ENCODE measurements at regions not wholly inside any gene's neighbourhood (a gene's known extent, or its start where the extent isn't known, plus 50 kb on each side); places are given as distances from the start of the nearest gene placed in this dataset.

DNA sequence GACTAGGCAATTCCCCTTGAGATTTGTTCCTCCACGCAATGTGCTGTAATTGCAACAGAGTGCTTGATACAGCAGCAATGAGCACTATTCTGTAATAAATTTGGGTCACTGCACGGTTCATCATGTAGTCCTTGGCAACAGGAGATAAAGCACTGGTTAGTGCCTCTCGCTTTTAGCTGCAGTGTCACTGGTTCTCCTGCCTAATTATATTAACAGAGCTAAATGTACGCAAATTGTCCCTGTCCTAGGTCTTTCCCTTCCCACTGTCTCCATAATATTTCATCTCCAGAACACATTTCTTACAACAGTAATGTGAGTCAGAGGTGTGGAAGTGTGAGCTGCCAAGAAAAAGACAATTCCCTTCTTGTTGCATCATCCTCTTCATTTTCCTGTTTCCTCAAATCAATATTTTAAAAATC is 553.1 kb downstream of the ZNF608 start:
- no peaks in the 10 kb centered on the region for H3K9me3 ChIP-seq
- no peak overlapping the region for H3K4me3 ChIP-seq
- no peaks in the 10 kb centered on the region for H3K4me1 ChIP-seq
- intact Hi-C loops (cut with DNase I; ENCODE audit: low total_unique reads), result no loop called here
- TF ChIP-seq, protein P1, sequence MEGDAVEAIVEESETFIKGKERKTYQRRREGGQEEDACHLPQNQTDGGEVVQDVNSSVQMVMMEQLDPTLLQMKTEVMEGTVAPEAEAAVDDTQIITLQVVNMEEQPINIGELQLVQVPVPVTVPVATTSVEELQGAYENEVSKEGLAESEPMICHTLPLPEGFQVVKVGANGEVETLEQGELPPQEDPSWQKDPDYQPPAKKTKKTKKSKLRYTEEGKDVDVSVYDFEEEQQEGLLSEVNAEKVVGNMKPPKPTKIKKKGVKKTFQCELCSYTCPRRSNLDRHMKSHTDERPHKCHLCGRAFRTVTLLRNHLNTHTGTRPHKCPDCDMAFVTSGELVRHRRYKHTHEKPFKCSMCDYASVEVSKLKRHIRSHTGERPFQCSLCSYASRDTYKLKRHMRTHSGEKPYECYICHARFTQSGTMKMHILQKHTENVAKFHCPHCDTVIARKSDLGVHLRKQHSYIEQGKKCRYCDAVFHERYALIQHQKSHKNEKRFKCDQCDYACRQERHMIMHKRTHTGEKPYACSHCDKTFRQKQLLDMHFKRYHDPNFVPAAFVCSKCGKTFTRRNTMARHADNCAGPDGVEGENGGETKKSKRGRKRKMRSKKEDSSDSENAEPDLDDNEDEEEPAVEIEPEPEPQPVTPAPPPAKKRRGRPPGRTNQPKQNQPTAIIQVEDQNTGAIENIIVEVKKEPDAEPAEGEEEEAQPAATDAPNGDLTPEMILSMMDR (IDR thresholded peaks at IDR 0.05), result no peak
- TF ChIP-seq POLR2A (IDR thresholded peaks at IDR 0.05), result no peak
- no peak for DNase-seq
- H3K27me3 ChIP-seq, result no peaks in the 10 kb centered on the region
- H3K27ac ChIP-seq, result no peak overlapping the region
- no peaks in the 10 kb centered on the region for H3K36me3 ChIP-seq (ENCODE audit: low read depth, missing control alignments)
- 31 to 35% methylated on average over 4 of the region's 4 CpGs for WGBS, 2 donors

DNA sequence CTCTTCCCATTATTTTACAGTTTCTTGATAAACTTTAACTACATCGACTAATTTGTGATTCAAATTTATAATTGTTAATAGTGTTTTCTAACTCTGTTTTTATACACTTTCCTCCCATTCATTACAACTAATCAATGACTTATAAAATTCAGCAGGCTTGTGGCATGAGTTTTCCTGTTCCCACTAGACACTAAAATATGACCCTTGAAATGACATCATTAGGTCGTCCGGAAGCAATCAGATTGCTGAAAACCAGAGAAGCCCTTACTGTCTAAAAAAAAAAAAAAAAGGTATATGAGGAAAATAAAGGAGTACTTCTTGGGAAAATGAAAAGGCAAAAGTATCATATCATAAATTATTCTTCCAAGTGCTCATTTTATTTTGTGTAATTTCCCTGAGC is 553.7 kb downstream of the ZNF608 start:
- no peak for DNase-seq
- Histone ChIP-seq H3K36me3 (ENCODE audit: low read depth, missing control alignments) (no peaks in the 10 kb centered on the region), H3K4me3 (no peak overlapping the region), H3K27ac (no peak overlapping the region), H3K27me3 (no peaks in the 10 kb centered on the region), H3K4me1 (no peaks in the 10 kb centered on the region), H3K9me3 (no peaks in the 10 kb centered on the region)
- intact Hi-C loops (cut with DNase I; ENCODE audit: low total_unique reads), result no loop called here
- TF ChIP-seq POLR2A (IDR thresholded peaks at IDR 0.05), result no peak
- TF ChIP-seq, protein P1 (IDR thresholded peaks at IDR 0.05), result no peak
- 91 to 95% methylated on average over 3 of the region's 3 CpGs for WGBS, 2 donors

DNA sequence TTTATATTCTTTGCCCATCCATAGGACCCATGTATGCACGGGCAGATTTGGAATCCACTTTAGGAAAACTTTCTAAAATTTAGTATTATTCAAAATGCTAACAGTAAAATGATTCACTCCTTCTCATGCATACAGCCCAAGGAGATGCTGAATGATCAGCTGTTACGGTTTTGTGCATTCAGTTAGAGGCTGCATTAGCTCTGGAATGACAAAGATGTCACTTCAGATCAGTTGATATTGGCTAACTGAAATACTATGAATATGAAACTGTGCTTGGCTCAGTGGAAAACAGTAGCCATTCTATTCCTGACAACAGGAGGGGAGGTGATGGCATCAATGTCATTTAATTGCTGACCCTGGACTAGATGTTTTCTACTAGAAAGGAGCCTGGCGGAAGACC is 560.7 kb downstream of the ZNF608 start:
- 85 to 97% methylated on average over 3 of the region's 3 CpGs for WGBS, 2 donors
- Histone ChIP-seq H3K27ac (no peak overlapping the region), H3K4me1 (no peaks in the 10 kb centered on the region), H3K4me3 (no peak overlapping the region), H3K27me3 (no peaks in the 10 kb centered on the region), H3K9me3 (no peaks in the 10 kb centered on the region), H3K36me3 (ENCODE audit: low read depth, missing control alignments) (no peaks in the 10 kb centered on the region)
- TF ChIP-seq, protein P1 (IDR thresholded peaks at IDR 0.05), result no peak
- no peak for TF ChIP-seq POLR2A (IDR thresholded peaks at IDR 0.05)
- intact Hi-C loops (cut with DNase I; ENCODE audit: low total_unique reads), result no loop called here
- no peak for DNase-seq

GRCh38 chr5:124182133-124182532 is 564.3 kb downstream of the ZNF608 start:
- no peak for DNase-seq
- TF ChIP-seq POLR2A (IDR thresholded peaks at IDR 0.05), result no peak
- TF ChIP-seq, protein P1 (IDR thresholded peaks at IDR 0.05), result no peak
- Histone ChIP-seq H3K27me3 (no peaks in the 10 kb centered on the region), H3K9me3 (no peaks in the 10 kb centered on the region), H3K27ac (no peak overlapping the region), H3K36me3 (ENCODE audit: low read depth, missing control alignments) (no peaks in the 10 kb centered on the region), H3K4me1 (no peaks in the 10 kb centered on the region), H3K4me3 (no peak overlapping the region)
- intact Hi-C loops (cut with DNase I; ENCODE audit: low total_unique reads), result no loop called here

- DNase-seq, result no peak
- 81 to 82% methylated on average over 2 of the region's 2 CpGs for WGBS, 2 donors
- intact Hi-C loops (cut with DNase I; ENCODE audit: low total_unique reads), result no loop called here
- no peak overlapping the region for H3K27ac ChIP-seq
- H3K4me1 ChIP-seq, result no peaks in the 10 kb centered on the region
- H3K27me3 ChIP-seq, result no peaks in the 10 kb centered on the region
- no peak for TF ChIP-seq POLR2A (IDR thresholded peaks at IDR 0.05)
- TF ChIP-seq, protein P1 (IDR thresholded peaks at IDR 0.05), result no peak
- H3K9me3 ChIP-seq, result no peaks in the 10 kb centered on the region
- H3K4me3 ChIP-seq, result no peak overlapping the region
- no peaks in the 10 kb centered on the region for H3K36me3 ChIP-seq (ENCODE audit: low read depth, missing control alignments)
These were observed 565.5 kb downstream of the ZNF608 start for GRCh38 chr5:124180875-124181461.
